GM18868 (cell line): ENCODE measurements at regions not wholly inside any gene's neighbourhood (a gene's known extent, or its start where the extent isn't known, plus 50 kb on each side); places are given as distances from the start of the nearest gene placed in this dataset.
"Not testable (repeated sequence)": the region's sequence is repeated elsewhere in the genome, so short reads cannot be mapped to it uniquely, and the experiment has no call there.

Experiments used
- ATAC-seq: cut with Tn5 transposase; IDR thresholded peaks from one replicate; pipeline ENCODE4 v1.9.1; 2021; ENCODE audit warnings: mild to moderate bottlenecking, moderate library complexity; ENCODE audit not compliant: unreplicated experiment

DNA sequence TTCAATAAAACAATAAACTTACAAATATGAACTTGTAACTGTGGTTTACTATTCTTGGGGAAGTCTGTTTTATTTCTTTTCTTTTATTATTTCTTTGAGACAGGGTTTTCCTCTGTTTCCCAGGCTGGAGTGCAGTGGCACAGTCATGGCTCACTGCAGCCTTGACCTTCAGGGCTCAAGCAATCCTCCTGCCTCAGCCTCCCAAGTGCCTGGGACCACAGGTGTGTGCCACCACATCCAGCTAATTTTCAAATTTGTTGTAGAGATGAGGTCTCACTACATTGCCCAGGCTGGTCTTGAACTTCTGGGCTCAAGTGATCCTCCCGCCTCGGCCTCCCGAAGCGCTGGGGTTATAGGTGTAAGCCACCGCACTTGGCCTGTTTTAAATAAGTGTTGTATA lies 343.4 kb downstream of the SOX9 start:
- not testable (repeated sequence) for ATAC-seq

DNA sequence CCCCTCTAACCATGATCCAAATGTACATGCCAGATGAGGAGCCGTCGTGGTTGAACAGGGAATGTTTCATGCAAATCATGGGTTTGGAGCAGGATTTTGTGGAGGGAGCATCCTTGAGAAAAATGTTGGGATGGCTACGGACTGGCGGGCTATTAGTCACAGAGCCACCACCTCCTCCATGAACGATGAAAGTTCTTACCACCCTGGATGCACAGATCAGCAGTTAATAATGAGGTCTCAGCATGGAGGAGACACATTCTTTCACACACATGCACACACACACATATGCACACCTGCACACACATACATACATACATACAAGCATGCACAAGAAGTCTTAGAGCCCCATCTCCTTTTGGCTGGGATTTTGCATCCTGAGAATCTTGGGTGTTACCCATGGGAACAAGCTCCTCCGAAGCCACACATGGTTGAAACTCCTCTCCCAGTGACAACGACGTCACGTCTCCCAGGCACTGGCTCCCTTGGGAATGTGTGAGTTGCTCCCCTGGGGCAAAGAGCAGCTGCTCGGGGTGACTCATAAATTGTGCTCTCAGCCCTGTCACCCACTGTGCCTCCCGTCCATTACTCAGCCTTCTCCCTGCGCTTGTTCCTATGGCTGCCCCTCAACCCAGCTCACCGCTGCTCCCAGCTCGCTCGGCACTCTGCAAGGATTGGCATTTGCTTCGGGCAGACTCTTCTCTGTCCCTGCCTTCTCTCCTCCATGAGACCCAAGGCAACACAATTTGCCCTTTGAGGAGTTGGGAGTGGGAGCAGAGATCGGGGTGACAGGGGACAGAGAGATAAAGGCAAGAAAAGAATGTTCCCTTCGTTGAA lies 344.6 kb downstream of the SOX9 start:
- peak; percentile 36 for ATAC-seq

DNA sequence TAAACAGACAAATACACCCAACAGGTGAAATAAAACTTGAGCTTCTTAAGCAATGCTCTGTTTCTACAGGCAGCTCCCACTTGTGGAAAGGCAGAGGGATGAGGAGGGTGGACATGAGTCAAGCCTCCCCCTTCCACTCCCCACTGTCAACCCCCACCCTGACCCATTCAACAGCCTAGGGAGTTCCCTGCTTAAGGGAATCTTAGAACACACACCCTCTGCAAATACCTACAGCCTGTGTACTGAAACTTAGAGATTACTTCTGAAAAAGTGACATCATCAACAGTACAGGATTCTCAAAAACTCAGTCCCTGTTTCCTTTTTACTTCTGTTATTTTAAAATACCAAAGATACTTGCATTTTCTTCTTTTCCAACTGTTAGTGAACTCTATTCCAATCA lies 345.4 kb downstream of the SOX9 start:
- peak; percentile 81 for ATAC-seq

DNA sequence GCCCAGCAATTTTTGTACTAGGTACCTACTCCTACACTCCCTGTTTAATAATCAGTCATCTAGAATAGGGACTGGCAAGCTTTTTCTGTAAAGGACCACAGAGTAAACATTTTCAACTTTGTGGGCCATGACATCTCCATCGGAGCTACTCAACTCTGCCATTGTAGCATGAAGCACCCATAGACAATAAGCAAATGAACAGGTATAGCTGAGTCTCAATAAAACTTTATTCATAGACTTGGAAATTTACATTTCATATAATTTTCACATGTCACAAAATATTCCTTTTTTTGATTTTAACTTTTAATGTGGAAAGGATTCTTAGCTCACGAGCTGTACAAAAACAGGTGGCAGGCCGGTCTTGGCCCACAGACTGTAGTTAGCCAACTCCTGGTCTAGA lies 345.8 kb downstream of the SOX9 start:
- peak; percentile 7 for ATAC-seq

DNA sequence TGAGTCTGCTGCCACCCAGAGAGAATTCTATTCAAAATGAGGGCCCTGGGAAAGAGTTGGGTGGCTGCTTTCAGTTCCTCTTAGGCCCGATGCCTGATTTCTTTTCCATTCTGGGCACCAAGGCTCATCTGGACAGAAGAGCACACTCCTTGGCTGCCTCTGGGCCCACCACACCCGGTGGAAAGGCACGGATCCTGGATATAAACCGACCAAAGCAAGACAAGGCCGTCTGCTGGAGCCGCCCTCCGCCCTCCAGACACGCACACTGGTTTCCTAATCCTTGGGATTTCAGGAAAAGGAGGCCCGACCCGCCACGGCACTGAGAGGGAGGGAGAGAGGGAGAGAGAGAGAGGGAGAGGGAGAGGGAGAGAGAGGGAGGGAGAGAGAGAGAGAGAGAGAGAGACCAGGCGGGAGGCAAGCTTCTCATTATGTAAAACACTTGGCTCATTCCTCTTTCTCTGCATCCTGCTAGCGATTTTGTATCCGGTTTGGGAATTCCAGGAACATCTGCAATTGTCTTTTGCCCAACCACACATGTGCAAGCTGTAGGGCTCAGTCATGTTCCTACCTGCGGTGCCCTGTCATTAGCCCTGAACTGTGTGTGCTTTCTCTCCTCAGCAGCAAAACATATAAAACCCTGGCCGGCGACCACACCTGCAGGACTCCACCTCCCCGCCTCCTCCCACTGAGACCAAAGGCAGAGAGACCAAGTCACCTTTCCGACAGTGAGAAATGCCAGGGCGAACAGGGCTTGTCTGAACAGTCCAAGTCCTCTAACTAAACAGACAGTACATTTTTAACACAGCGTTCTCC lies 347.2 kb downstream of the SOX9 start:
- ATAC-seq, result no peak

DNA sequence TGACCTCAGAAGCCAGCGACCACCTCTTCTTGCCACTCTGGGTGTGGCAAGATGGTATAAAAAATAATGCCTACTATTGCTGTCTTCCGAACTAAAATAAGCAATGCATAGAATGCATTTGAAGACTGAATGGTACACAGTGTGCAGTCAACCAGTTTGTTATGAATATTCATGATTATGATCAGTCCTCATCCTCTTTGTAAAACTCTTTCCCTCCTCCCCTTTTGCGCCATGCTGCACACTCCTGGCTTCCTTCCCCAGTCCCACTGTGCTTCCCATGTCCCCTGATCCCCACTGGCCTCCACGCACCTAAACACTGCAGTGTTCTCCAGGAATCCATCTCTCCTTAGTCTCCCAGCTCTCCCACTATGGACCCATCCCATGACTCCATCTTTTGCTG lies 348.0 kb downstream of the SOX9 start:
- ATAC-seq, result no peak

DNA sequence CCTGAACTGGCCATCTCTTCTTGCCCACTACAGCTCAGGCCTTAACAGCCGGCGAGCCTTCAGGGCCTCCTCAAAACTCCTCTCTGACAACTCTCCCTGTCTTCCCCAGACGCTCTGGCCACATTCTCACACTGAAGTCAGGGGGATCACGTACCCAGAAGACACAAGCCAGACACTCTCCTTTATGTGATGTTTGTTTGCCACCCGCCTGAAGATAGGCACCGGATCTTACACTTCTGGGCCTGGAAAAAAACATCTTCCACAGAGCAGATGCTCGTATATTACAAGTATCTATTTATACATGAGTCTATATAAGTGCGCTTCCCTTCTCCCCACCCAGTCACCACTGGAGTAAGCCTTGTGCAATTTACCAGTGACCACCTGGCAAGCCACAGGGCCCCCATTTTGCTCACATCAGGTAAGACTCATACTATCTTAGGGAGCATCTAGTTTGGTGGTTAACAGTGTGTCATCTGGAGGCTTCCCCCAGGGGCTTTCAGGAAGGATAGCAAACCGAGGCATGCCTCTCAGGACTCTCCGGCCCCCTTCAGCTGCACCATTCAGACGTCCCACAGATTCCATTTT lies 349.4 kb downstream of the SOX9 start:
- no peak for ATAC-seq

DNA sequence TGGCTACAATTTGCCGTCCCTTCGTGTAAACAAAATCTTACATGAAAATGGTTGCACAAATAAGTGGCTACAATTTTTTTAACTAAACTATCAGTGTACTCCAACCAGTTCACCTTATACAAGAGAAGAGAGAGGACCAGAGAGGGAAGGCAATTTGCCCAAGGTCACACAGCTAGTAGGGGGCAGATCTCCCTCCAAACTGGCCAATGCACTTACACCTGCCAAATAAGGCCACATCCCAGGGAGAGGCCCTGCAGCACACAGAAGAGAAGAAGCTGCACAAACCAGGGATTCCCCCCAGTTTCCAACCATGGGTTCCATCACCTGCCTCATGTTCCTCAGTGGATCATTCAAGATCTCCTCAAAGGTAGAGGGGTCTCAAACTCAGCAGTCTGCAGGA lies 349.9 kb downstream of the SOX9 start:
- no peak for ATAC-seq

DNA sequence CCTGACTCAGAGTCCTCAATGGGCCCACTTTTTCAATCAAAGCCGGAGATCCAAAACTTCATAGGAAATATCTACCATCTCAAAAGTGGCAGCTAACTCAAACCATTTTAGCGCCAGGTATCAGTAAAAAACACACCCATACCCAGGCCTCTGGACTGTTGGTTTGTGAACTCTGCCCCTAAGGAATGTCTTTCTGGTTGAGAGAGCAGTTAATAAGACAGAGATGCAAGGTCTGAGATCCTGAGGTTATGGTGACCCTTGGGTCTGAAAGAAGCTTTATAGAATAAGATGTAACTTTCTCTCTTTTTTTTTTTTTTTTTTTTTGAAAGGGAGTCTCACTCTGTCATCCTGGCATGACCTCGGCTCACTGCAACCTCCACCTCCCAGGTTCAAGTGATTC lies 350.5 kb downstream of the SOX9 start:
- no peak for ATAC-seq

DNA sequence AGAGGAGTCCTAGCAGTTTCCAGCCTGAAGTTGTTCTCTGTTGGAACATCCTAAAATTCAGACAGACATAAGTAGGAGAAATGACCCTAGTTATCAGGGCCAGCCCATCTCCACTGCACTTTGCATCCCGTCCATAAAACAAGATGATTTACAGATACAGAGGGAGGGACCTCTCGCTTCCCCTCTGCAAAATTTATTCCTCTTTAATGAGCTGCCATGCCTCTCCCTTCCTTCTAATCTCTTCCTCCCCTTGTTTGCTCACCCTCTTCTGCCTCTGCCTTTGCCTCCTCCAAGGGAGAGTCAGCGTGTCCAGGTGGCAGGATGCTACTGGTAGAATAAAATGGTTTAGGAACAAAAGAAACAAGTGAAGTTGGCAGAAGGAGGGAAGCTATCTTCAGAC lies 351.3 kb downstream of the SOX9 start:
- no peak for ATAC-seq

DNA sequence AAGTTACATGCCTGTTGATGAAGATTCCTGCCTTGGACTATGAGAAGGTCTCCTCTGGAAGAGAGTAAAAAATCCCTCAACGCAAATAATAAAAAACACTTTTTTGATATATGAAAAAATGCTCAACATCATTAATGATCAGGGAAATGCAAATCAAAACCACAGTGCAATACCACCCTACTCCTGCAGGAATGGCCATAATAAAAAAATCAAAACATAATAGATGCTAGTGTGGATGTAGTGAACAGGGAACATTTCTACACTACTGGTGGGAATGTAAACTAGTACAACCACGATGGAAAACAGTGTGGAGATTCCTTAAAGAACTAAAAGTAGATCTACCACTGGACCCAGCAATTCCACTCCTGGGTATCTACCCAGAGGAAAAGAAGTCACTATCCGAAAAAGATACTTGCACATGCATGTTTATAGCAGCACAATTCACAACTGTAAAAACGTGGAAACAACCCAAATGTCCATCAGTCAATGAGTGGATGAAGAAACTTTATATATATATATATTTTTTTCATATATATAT lies 352.1 kb downstream of the SOX9 start:
- not testable (repeated sequence) for ATAC-seq

DNA sequence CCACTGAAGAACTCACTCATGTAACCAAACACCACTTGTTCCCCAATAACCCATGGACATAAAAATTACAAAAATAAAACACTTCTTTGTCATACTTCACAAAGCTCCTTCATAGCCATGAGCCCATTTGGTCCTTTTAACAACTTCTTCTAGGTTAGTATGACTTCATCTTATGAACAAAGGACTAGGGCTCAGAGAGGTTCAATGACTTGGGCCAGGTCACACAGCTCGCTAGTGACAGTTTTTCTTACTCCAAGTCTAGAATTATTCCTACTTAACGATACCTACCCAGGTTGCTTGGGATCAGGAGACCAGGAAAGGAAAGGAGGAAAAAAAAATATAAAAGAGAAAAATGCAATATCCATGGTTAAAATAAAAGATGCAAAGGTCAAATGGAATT lies 353.4 kb downstream of the SOX9 start:
- no peak for ATAC-seq

DNA sequence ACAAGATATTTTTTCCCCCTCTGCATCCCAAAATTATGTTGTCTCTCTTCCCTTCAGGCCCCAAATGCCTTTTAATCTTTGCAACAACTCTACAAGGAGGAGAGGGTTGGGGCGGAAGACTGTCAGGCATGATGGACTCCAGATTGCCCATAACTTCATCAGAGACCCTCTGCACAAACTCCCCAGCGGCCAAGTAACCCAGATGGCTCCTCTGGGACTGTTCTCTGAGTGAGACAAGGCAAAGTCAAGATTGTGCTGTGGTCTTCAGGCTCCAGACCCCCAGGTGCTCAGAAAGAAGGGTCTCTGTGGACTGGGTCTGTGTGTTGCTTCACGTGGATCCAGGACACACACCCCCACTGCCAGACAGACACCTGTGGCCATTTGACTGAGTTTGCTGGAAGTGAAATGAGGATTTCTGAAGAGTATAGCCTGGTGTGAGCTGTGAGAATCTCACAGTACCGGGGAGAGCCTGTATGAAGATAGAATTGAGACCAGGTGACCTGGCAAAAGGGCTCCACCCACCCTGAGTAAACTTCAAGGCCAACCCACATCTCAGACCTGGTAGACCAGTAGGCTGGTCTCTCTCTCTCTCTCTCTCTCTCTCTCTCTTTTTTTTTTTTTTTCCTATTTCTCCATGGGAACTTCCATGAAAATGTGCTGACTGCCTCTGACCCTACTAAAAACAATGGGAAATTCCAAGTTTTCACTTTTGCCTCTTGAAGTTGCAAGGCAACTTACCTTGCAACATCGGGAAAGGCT lies 354.1 kb downstream of the SOX9 start:
- no peak for ATAC-seq

DNA sequence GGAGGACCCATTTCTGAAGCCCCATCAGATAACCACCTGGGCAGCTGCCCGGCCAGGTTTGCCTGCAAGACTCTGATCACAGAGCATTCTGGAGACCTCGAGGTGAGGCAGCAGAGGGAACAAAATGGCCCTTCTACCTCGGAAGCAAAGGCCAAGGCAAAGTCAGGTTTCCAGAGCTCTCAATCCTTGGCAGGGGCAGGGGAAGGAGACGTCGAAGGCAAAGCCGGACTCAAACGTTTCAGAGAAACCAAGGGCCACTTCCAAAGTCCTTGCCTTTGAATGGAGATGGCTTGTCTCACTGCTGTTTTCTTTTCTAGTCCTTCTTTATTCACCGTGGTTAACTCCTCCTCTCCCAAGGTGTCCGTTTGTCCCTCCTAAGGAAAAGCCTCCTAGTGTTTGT lies 355.3 kb downstream of the SOX9 start:
- no peak for ATAC-seq

DNA sequence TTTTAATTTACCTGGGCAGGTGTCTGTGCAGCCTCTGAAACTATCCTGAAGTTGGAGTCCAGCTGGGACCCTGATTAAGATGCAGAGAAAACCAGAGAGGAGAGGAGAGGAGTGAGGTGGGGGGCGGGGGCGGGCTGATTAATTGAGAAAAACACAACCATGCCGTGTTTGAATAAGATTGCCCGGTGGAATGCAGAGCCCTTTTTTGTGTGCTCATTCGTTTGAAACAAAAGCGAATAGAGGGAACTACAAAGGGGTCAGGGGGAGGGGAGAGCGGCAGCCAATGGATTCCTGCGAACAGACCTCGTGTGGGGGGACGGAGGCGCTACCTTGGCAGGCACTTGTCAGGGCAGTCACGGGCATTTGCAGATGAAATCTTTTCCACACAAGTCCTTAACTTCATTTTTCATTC lies 355.8 kb downstream of the SOX9 start:
- ATAC-seq, result no peak

DNA sequence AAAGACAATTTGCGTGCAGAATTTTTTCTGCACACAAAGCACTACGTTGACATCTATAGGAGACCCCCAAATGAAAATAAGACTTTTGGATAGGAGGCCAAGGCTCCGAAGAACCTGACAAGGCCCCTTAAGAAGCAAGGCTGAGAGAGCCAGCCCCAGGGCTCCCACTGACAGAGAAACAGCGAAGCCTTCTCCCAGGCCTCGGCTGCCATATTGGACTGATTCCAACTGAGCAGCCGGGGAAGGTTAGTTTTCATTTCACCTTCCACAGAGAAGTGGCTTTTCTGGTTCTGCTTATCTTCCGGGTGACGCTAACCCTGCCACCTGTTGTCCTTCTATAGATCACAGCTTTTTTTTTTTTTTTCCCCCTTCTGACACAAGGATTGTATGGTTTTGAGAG lies 356.7 kb downstream of the SOX9 start:
- no peak for ATAC-seq

DNA sequence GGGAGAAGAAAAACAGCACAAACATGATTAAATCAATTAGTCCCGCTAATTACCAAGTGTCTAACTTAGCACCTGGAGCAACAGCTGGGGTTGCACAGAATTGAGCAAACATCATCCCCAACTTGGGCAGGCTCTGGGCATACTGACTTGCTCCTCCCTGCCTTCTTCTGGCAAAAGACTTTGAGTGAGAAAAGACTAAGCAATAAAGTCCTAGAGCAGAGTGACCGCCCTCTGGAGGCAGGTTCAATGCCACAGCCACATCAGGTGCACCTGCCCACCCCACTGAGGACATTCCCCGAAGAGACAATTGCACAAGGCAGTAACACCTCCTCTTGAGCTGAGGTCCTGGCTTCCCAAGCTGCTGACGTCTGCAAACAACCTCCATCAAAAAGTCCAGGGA lies 358.3 kb downstream of the SOX9 start:
- ATAC-seq, result no peak

DNA sequence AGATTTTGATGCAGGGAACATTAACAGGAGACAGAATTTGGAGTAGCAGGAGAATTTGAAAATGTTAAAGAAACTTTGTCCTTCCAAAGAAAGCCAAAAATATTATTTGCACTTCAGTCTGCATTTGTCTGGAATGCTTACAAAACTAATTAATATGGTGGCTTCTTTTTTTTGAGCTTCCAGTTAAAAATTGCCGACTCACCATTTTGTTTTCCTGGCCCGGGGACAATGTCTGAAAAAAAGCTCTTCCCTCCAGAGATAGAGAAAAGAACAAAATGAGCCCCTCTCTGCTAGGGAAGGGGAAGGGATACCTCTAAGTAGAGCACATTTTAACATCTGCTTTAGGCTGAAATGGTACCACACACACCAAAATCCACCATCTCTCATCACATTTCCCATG lies 360.8 kb downstream of the SOX9 start:
- no peak for ATAC-seq

DNA sequence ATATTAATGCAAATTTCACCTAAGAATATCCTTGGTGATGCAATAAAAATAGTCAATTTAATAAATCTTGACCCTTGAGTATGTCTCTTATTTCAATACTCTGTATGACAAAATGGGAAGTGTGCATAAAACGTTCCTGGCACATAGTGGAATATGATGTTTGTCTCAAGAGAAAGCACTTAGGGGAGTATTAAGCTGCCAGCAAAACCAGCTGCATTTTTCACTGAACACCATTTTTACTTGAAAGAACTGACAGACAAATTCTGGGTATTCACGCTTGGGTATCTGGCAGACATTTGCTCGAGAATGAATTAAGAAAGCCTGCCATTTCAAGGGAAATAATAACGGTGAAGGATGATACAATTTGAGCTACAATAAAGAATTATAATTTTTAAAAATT lies 364.8 kb downstream of the SOX9 start:
- no peak for ATAC-seq

DNA sequence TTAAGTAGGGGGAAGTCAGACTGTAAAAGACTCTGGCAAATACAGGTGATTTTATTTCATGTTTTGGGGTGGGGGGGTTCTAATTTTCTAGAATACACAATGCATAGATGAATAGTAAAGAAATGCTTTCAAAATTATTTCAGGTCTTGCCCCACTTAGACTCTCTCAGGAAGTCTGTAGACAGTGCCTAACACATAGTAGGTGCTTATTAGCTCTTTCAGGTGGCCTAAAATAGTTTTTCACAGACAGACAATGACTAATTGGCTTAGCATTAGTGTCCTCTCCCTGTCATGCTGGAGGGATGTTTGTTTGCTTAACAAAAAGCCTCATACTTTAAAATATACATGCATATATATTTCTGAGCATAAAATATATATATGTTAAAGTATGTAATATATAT lies 366.0 kb downstream of the SOX9 start:
- ATAC-seq, result no peak
